HG03432 (cell line): ENCODE measurements at regions not wholly inside any gene's neighbourhood (a gene's known extent, or its start where the extent isn't known, plus 50 kb on each side); places are given as distances from the start of the nearest gene placed in this dataset.

Experiments used
- ATAC-seq: cut with Tn5 transposase; IDR thresholded peaks from one replicate; pipeline ENCODE4 v1.9.1; 2021; ENCODE audit warnings: mild to moderate bottlenecking, moderate library complexity; ENCODE audit not compliant: unreplicated experiment

DNA sequence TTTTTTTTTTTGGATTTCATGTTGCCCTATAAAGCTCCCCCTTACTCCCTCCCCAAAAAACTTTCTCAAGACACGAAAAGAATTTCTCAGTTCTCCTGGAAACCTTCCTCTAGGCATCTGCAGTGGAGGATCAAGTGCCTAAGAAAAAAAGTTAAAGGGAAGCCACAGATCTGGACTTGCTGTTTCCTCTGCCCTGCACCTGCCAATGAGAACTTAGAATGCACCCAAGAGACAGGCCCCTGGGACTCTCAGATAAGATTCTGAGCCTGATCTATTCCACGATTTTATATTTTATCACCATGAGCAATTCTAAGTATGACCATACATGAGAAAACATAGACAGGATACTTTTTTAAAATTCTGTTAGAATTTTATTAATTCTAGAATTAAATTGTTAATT lies 728.9 kb downstream of the BCL11B start:
- ATAC-seq, result no peak

DNA sequence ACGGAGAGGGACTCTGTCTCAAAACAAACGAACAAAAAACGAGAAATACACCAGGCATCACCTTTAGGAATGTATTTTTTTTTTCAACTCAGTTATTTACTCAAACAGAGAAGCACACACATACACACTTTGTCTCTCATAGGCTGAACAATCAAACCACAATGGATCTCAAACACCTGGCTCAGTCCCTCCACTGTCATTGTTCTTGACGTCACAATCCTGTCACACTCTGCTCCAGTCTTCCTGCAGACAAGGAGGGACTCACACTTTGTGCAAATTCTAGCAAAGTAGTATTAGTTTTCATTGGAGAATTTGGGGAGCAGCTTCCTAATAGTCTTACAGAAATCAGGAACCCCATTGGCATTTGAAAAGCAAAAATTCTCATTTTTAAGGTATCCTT lies 727.8 kb downstream of the BCL11B start:
- no peak for ATAC-seq

GRCh38 chr14:98545181-98545580 lies 726.8 kb downstream of the BCL11B start:
- no peak for ATAC-seq

DNA sequence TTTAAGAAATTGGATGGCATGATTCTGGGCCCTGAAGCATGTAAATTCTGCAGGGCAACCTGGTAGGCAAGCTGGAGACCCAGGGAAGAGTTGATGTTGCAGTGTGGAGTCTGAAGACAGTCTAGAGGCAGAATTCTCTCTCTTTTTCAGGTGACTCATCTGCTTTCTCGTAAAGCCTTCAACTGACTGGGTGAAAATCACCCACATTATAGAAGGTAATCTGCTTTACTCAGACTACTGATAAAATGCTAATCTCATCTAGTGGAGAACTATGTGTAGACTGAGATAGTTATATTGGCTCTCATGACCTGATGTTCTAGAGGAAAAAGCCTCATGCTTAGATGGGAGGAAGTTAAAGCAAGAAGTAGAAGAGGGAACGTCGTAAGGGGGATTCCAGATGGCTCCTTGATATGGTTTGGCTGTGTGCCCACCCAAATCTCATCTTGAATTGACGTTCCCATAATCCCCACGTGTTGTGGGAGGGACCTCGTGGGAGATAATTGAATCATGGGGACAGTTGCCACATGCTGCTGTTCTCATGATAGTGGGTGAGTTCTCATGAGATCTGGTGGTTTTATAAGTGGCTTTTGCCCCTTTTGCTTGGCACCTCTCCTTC lies 723.8 kb downstream of the BCL11B start:
- no peak for ATAC-seq

DNA sequence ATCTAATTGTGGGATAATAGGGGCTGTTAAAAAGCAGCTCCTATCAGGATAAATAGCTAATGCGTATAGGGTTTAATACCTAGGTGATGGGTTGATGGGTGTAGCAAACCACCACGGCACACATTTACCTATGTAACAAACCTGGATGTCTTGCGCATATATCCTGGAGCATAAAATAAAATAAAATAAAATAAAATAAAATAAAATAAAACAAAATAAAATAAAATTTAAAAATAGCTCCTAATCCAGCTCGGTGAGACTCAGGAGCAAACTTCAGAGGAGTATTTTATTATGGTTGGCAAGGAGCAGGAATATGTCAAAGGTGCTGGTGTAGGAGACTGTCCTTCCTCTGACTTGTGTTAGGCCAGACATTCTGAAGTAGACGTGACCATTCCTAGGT lies 721.0 kb downstream of the BCL11B start:
- no peak for ATAC-seq

GRCh38 chr14:98555440-98555839 lies 716.6 kb downstream of the BCL11B start:
- ATAC-seq, result no peak

DNA sequence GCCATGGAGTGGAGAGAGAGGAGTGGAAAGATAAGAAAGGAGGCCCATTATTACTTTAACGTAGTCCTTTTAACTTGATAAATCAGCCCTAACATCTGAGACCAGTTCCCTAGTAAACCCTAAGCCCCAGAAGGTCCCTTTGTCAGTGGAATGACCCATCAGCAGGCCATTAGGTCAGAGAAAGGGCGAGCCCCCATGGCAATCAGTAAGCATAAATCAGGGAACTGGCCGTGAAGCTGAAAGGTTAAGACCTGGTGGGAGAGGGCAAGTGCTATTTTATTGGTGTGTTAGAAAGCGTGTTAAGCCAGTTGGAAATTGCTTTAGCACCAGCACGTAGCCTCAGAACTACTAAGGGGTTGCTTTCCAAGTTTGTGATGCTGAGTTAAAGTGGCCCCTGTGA lies 708.0 kb downstream of the BCL11B start:
- ATAC-seq, result no peak

- no peak for ATAC-seq
These were observed 707.5 kb downstream of the BCL11B start for GRCh38 chr14:98564541-98564940.

DNA sequence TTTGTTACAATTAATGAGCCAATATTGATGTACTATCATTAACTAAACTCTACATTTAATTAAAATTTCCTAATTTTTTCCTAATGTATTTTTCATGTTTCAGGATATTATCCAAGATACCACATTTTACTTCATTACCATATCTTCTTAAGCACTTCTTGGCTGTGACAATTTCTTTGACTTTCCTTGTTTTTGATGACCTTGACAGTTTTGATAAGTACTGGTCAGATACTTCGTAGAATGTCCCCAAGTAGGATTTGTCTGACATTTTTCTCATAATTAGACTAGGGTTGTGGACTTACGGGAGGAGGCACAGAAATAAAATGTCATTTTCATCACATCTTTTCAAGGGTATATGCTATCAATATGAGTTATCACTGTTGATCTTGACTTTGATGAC lies 700.9 kb downstream of the BCL11B start:
- ATAC-seq, result no peak

DNA sequence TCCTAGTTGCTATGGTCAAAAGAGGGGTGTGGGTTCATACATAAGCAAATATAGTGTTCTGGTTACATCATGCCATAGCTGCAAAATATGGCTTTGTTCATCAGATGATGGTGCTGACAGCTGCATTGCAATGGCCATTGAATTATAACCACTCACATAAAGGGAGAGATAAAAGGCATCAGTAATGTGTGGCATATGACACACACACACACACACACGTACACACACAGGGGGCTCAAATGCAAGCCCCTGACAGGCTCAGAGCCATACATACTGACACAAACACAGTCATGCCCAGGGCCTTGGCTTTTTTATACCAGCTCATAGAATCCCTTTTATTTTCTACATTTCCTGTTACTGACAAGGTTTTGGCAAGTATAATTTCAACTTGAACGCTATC lies 698.9 kb downstream of the BCL11B start:
- no peak for ATAC-seq

DNA sequence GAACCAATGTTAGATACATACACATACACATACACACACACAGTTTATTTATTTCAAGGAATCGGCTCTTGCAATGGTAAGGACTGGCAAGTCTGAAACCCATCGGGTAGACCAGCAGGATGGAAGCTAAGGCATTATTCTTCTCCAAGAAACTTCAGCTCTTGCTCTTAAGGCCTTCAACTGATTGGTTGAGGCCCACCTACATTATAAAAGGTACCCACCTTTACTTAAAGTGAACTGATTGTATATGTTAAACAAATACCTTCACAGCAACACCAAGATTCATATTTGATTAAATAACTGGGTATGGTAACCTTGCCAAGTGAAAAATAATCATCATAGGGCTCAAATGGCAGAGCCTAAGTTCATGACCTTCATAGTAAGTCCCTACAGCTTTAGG lies 695.5 kb downstream of the BCL11B start:
- no peak for ATAC-seq

- ATAC-seq, result no peak
These were observed 693.8 kb downstream of the BCL11B start for GRCh38 chr14:98578204-98578603.

DNA sequence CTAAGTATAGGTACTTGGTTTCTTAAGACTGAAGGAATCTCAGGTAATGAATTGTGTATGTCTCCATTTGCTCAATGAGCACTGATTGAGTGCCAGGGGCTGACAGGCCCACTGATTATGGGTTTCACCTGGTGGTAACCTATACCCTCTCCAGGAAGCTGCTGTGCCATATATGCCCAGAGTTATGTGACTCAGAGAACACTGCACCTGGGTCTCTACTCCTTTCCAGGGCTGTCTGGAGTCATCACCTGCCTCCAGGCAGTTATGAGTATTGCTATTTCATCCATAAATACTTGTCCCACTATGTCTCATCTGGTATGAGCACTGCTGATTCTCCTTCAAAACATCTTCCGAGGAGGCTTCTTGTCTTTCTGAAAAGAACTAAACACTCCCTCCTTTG lies 692.9 kb downstream of the BCL11B start:
- ATAC-seq, result no peak

- no peak for ATAC-seq
These were observed 691.8 kb downstream of the BCL11B start for GRCh38 chr14:98580131-98580678.

- ATAC-seq, result no peak
These were observed 689.7 kb downstream of the BCL11B start for GRCh38 chr14:98582276-98582675.

- ATAC-seq, result no peak
These were observed 680.8 kb downstream of the BCL11B start for GRCh38 chr14:98591161-98591560.

DNA sequence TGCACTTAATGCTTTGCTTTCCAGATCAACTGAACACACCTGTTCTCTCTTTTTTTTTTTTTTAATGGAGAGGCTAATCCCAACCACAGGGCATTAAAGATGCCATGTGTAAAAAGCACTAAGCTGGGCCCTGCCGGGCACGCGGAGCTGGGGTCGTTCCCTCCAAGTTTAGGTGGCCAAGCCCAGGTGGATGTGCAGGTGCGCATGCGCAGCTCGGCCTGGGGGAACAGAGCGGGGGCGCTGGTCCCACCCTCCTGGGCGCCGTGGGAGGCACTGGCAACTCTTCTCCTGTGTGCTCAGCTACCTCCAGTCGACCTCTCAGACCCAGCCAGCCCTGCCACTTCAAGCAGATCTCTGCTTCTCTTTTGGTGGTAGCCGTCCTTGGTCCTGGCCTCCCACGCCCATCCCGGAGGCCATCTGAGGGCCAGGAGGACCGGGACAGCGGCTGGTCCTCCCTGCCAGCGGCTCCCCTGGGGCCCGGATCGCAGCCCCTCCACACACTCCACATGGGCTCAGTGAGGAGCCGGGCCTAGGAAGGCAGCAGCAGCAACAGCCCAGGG lies 679.3 kb downstream of the BCL11B start:
- ATAC-seq, result no peak

GRCh38 chr14:98593361-98593761 lies 678.6 kb downstream of the BCL11B start:
- ATAC-seq, result no peak

GRCh38 chr14:98594156-98594555 lies 677.8 kb downstream of the BCL11B start:
- ATAC-seq, result no peak

- ATAC-seq, result no peak
These were observed 673.4 kb downstream of the BCL11B start for GRCh38 chr14:98598576-98598975.

GRCh38 chr14:98599082-98599481 lies 672.9 kb downstream of the BCL11B start:
- ATAC-seq, result no peak

GRCh38 chr14:98602983-98603382 lies 669.0 kb downstream of the BCL11B start:
- ATAC-seq, result no peak

DNA sequence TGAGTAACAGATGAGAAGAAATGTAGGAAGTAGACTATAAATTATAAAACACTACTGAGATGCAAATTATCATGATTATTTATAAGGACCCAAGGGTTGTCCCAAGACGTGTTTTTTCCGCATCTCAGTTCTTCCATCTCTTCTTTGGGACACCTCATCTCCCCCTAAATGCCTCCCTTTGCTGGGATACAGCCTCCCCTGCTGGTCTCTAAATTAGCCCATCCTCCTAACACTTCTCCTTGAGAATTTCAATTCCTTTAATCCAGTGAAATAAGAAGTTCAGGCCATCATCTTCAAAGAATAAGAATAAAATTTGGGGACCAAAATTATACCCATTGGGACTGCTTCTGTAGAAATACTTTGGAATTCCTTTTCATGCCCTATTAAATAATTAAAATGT lies 667.0 kb downstream of the BCL11B start:
- no peak for ATAC-seq
